ENCODE measurements at regions not wholly inside any gene's neighbourhood (a gene's known extent, or its start where the extent isn't known, plus 50 kb on each side); places are given as distances from the start of the nearest gene placed in this dataset.
"Not testable (repeated sequence)": the region's sequence is repeated elsewhere in the genome, so short reads cannot be mapped to it uniquely, and the experiment has no call there.

GRCh38 chr9:24144796-24145195 lies 318.8 kb upstream of the ELAVL2 start:
- H3K9me1 ChIP-seq (ENCODE audit: control insufficient read depth, extremely low read depth, insufficient read depth, low read length), result no peaks in the 10 kb centered on the region
- H3K79me2 ChIP-seq (ENCODE audit: control insufficient read depth, insufficient read depth, low read length), result no peaks in the 10 kb centered on the region
- FAIRE-seq (no peak), DNase-seq (ENCODE audit: low read depth, low spot score) (no peak)
- dilution Hi-C loops (cut with MboI; ENCODE audit: extremely low pct_ligation_motif_present, low sequenced_read_pairs), result no loop called here
- H2AFZ ChIP-seq (ENCODE audit: control insufficient read depth, low read length), result no peak overlapping the region
- no peak overlapping the region for H3K27ac ChIP-seq (ENCODE audit: control insufficient read depth, insufficient read depth, low read length)
- no peaks in the 10 kb centered on the region for H3K36me3 ChIP-seq (ENCODE audit: control insufficient read depth in 2 of 2, extremely low read depth in 1 of 2, insufficient read depth in 2 of 2, low read length in 2 of 2)
- TF ChIP-seq EZH2 (IDR thresholded peaks at IDR 0.05; ENCODE audit: low read length) (no peak), CTCF (optimal IDR thresholded peaks at IDR 0.05 in 1 of 3, IDR thresholded peaks at IDR 0.05 in 1 of 3, conservative IDR thresholded peaks at IDR 0.05 in 1 of 3; ENCODE audit: extremely low read depth in 1 of 3, insufficient read depth in 2 of 3, low read length in 3 of 3) (no peak)
- peaks cover 3% of the 10 kb centered on the region for H3K9me3 ChIP-seq (ENCODE audit: control insufficient read depth, low read depth, low read length)
- H3K4me2 ChIP-seq (ENCODE audit: control insufficient read depth, extremely low read depth, insufficient read depth, low read depth, low read length), result no peak overlapping the region
- H4K20me1 ChIP-seq (ENCODE audit: control insufficient read depth, extremely low read depth, insufficient read depth, low read length), result no peaks in the 10 kb centered on the region
- no peak overlapping the region for H3K4me3 ChIP-seq (ENCODE audit: control insufficient read depth in 2 of 3, extremely low read depth in 1 of 3, insufficient read depth in 2 of 3, low read depth in 1 of 3, low read length in 3 of 3)
- no peak overlapping the region for H3K9ac ChIP-seq (ENCODE audit: control insufficient read depth, extremely low read depth, insufficient read depth, low read length)
- H3K4me1 ChIP-seq (ENCODE audit: control insufficient read depth, extremely low read depth, insufficient read depth, low read length), result no peaks in the 10 kb centered on the region
- H3K27me3 ChIP-seq (ENCODE audit: control insufficient read depth, extremely low read depth, insufficient read depth, low read length), result no peaks in the 10 kb centered on the region

DNA sequence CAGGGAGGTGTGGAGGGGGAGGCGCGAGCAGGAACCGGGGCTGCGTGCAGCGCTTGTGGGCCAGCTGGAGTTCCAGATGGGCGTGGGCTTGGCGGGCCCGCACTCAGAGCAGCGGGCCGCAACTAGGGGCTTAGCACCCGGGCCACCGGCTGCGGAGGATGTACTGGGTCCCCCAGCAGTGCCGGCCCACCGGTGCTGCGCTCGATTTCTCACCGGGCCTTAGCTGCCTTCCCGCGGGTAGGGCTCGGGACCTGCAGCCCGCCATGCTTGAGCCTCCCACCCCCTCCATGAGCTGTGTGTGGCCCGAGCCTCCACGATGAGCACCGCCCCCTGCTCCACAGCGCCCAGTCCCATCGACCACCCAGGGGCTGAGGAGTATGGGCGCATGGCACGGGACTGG lies 309.0 kb upstream of the ELAVL2 start:
- dilution Hi-C loops (cut with MboI; ENCODE audit: extremely low pct_ligation_motif_present, low sequenced_read_pairs); H3K4me1 ChIP-seq (ENCODE audit: control insufficient read depth, extremely low read depth, insufficient read depth, low read length): not testable (repeated sequence)

GRCh38 chr9:24132244-24132643 lies 306.2 kb upstream of the ELAVL2 start:
- H3K27me3 ChIP-seq (ENCODE audit: control insufficient read depth, extremely low read depth, insufficient read depth, low read length), result no peaks in the 10 kb centered on the region
- H3K9ac ChIP-seq (ENCODE audit: control insufficient read depth, extremely low read depth, insufficient read depth, low read length), result no peak overlapping the region
- no peaks in the 10 kb centered on the region for H3K9me1 ChIP-seq (ENCODE audit: control insufficient read depth, extremely low read depth, insufficient read depth, low read length)
- H2AFZ ChIP-seq (ENCODE audit: control insufficient read depth, low read length), result no peak overlapping the region
- H3K4me3 ChIP-seq (ENCODE audit: control insufficient read depth in 2 of 3, extremely low read depth in 1 of 3, insufficient read depth in 2 of 3, low read depth in 1 of 3, low read length in 3 of 3), result no peak overlapping the region
- no peaks in the 10 kb centered on the region for H4K20me1 ChIP-seq (ENCODE audit: control insufficient read depth, extremely low read depth, insufficient read depth, low read length)
- TF ChIP-seq EZH2 (IDR thresholded peaks at IDR 0.05; ENCODE audit: low read length) (no peak), CTCF (optimal IDR thresholded peaks at IDR 0.05 in 1 of 3, IDR thresholded peaks at IDR 0.05 in 1 of 3, conservative IDR thresholded peaks at IDR 0.05 in 1 of 3; ENCODE audit: extremely low read depth in 1 of 3, insufficient read depth in 2 of 3, low read length in 3 of 3) (no peak)
- H3K36me3 ChIP-seq (ENCODE audit: control insufficient read depth in 2 of 2, extremely low read depth in 1 of 2, insufficient read depth in 2 of 2, low read length in 2 of 2), result no peaks in the 10 kb centered on the region
- no peak overlapping the region for H3K4me2 ChIP-seq (ENCODE audit: control insufficient read depth, extremely low read depth, insufficient read depth, low read depth, low read length)
- H3K9me3 ChIP-seq (ENCODE audit: control insufficient read depth, low read depth, low read length), result no peaks in the 10 kb centered on the region
- dilution Hi-C loops (cut with MboI; ENCODE audit: extremely low pct_ligation_motif_present, low sequenced_read_pairs), result no loop called here
- DNase-seq (ENCODE audit: low read depth, low spot score) (no peak), FAIRE-seq (no peak)
- no peaks in the 10 kb centered on the region for H3K79me2 ChIP-seq (ENCODE audit: control insufficient read depth, insufficient read depth, low read length)
- H3K27ac ChIP-seq (ENCODE audit: control insufficient read depth, insufficient read depth, low read length), result no peak overlapping the region
- H3K4me1 ChIP-seq (ENCODE audit: control insufficient read depth, extremely low read depth, insufficient read depth, low read length), result no peaks in the 10 kb centered on the region

More for the DNA sequence above, 309.0 kb upstream of the ELAVL2 start:
- H3K27ac ChIP-seq (ENCODE audit: control insufficient read depth, insufficient read depth, low read length); H3K36me3 ChIP-seq (ENCODE audit: control insufficient read depth in 2 of 2, extremely low read depth in 1 of 2, insufficient read depth in 2 of 2, low read length in 2 of 2); H3K4me3 ChIP-seq (ENCODE audit: control insufficient read depth in 2 of 3, extremely low read depth in 1 of 3, insufficient read depth in 2 of 3, low read depth in 1 of 3, low read length in 3 of 3); H3K79me2 ChIP-seq (ENCODE audit: control insufficient read depth, insufficient read depth, low read length); FAIRE-seq; DNase-seq (ENCODE audit: low read depth, low spot score); H3K9me3 ChIP-seq (ENCODE audit: control insufficient read depth, low read depth, low read length); H3K9ac ChIP-seq (ENCODE audit: control insufficient read depth, extremely low read depth, insufficient read depth, low read length); H4K20me1 ChIP-seq (ENCODE audit: control insufficient read depth, extremely low read depth, insufficient read depth, low read length); H3K27me3 ChIP-seq (ENCODE audit: control insufficient read depth, extremely low read depth, insufficient read depth, low read length); H2AFZ ChIP-seq (ENCODE audit: control insufficient read depth, low read length); H3K4me2 ChIP-seq (ENCODE audit: control insufficient read depth, extremely low read depth, insufficient read depth, low read depth, low read length); H3K9me1 ChIP-seq (ENCODE audit: control insufficient read depth, extremely low read depth, insufficient read depth, low read length): not testable (repeated sequence)
